UCSD-AML1 (cell line): ENCODE measurements at regions not wholly inside any gene's neighbourhood (a gene's known extent, or its start where the extent isn't known, plus 50 kb on each side); places are given as distances from the start of the nearest gene placed in this dataset.
"Not testable (repeated sequence)": the region's sequence is repeated elsewhere in the genome, so short reads cannot be mapped to it uniquely, and the experiment has no call there.

Experiments
- DNase-seq: peaks from one replicate; lab custom pipeline; 2025; ENCODE audit not compliant: unreplicated experiment; lab: John Stamatoyannopoulos, UW

- no peak for DNase-seq
Measured at GRCh38 chr2:115904516-115904915, 1462.1 kb downstream of the DPP10 start.

- DNase-seq: no peak
Measured at GRCh38 chr2:115908731-115909130, 1466.3 kb downstream of the DPP10 start.

- no peak for DNase-seq
Measured at GRCh38 chr2:115910270-115910669, 1467.8 kb downstream of the DPP10 start.

- no peak for DNase-seq
Measured at GRCh38 chr2:115913921-115914320, 1471.5 kb downstream of the DPP10 start.

- no peak for DNase-seq
Measured at GRCh38 chr2:115921541-115921940, 1479.1 kb downstream of the DPP10 start.

GRCh38 chr2:115939902-115940301, 1497.5 kb downstream of the DPP10 start:
- no peak for DNase-seq

GRCh38 chr2:115942800-115943199, 1500.4 kb downstream of the DPP10 start:
- no peak for DNase-seq

- no peak for DNase-seq
Measured at GRCh38 chr2:115946341-115946740, 1503.9 kb downstream of the DPP10 start.

- no peak for DNase-seq
Measured at GRCh38 chr2:115946891-115947290, 1504.5 kb downstream of the DPP10 start.

- no peak for DNase-seq
Measured at GRCh38 chr2:115976916-115977315, 1534.5 kb downstream of the DPP10 start.

- no peak for DNase-seq
Measured at GRCh38 chr2:115999039-115999438, 1556.6 kb downstream of the DPP10 start.

GRCh38 chr2:116023026-116023425, 1580.6 kb downstream of the DPP10 start:
- DNase-seq: no peak

GRCh38 chr2:116038758-116039157, 1596.3 kb downstream of the DPP10 start:
- DNase-seq: not testable (repeated sequence)

- no peak for DNase-seq
Measured at GRCh38 chr2:116042530-116042929, 1600.1 kb downstream of the DPP10 start.

- no peak for DNase-seq
Measured at GRCh38 chr2:116057538-116057937, 1615.1 kb downstream of the DPP10 start.

GRCh38 chr2:116061023-116061422, 1618.6 kb downstream of the DPP10 start:
- no peak for DNase-seq

- no peak for DNase-seq
Measured at GRCh38 chr2:116073731-116074130, 1631.3 kb downstream of the DPP10 start.

- no peak for DNase-seq
Measured at GRCh38 chr2:116074161-116074560, 1631.7 kb downstream of the DPP10 start.

- DNase-seq: no peak
Measured at GRCh38 chr2:116088236-116088635, 1645.8 kb downstream of the DPP10 start.

- DNase-seq: no peak
Measured at GRCh38 chr2:116094196-116094595, 1651.8 kb downstream of the DPP10 start.

GRCh38 chr2:116095636-116096035, 1653.2 kb downstream of the DPP10 start:
- no peak for DNase-seq

- DNase-seq: no peak
Measured at GRCh38 chr2:116098049-116098448, 1655.6 kb downstream of the DPP10 start.

GRCh38 chr2:116109471-116109870, 1667.0 kb downstream of the DPP10 start:
- DNase-seq: no peak

GRCh38 chr2:116117845-116118244, 1675.4 kb downstream of the DPP10 start:
- no peak for DNase-seq
